ENCODE measurements at regions not wholly inside any gene's neighbourhood (a gene's known extent, or its start where the extent isn't known, plus 50 kb on each side); places are given as distances from the start of the nearest gene placed in this dataset.

- no peak for DNase-seq (ENCODE audit: low read depth, low spot score)
- in situ Hi-C loops (cut with HindIII; ENCODE audit: low pct_unique_long_range_greater_than_20kb, low sequenced_read_pairs): no loop called here
These were observed 509.6 kb downstream of the CMPK2 start for GRCh38 chr2:6355886-6356761.

GRCh38 chr2:6358546-6358945 is 507.2 kb downstream of the CMPK2 start:
- in situ Hi-C loops (cut with HindIII; ENCODE audit: low pct_unique_long_range_greater_than_20kb, low sequenced_read_pairs): no loop called here
- no peak for DNase-seq (ENCODE audit: low read depth, low spot score)

GRCh38 chr2:6358985-6359384 is 506.7 kb downstream of the CMPK2 start:
- in situ Hi-C loops (cut with HindIII; ENCODE audit: low pct_unique_long_range_greater_than_20kb, low sequenced_read_pairs): no loop called here
- no peak for DNase-seq (ENCODE audit: low read depth, low spot score)

- in situ Hi-C loops (cut with HindIII; ENCODE audit: low pct_unique_long_range_greater_than_20kb, low sequenced_read_pairs): no loop called here
- DNase-seq (ENCODE audit: low read depth, low spot score): no peak
These were observed 505.7 kb downstream of the CMPK2 start for GRCh38 chr2:6359964-6360363.

GRCh38 chr2:6362671-6363450 is 502.8 kb downstream of the CMPK2 start:
- no peak for DNase-seq (ENCODE audit: low read depth, low spot score)
- in situ Hi-C loops (cut with HindIII; ENCODE audit: low pct_unique_long_range_greater_than_20kb, low sequenced_read_pairs): no loop called here

GRCh38 chr2:6368281-6368680 is 497.4 kb downstream of the CMPK2 start:
- DNase-seq (ENCODE audit: low read depth, low spot score): no peak
- in situ Hi-C loops (cut with HindIII; ENCODE audit: low pct_unique_long_range_greater_than_20kb, low sequenced_read_pairs): no loop called here

GRCh38 chr2:6369266-6369665 is 496.4 kb downstream of the CMPK2 start:
- in situ Hi-C loops (cut with HindIII; ENCODE audit: low pct_unique_long_range_greater_than_20kb, low sequenced_read_pairs): no loop called here

GRCh38 chr2:6370753-6371551 is 494.8 kb downstream of the CMPK2 start:
- in situ Hi-C loops (cut with HindIII; ENCODE audit: low pct_unique_long_range_greater_than_20kb, low sequenced_read_pairs): no loop called here
- DNase-seq (ENCODE audit: low read depth, low spot score): no peak

More at GRCh38 chr2:6369266-6369665, 496.4 kb downstream of the CMPK2 start:
- DNase-seq (ENCODE audit: low read depth, low spot score): no peak

GRCh38 chr2:6372317-6372901 is 493.3 kb downstream of the CMPK2 start:
- no peak for DNase-seq (ENCODE audit: low read depth, low spot score)
- in situ Hi-C loops (cut with HindIII; ENCODE audit: low pct_unique_long_range_greater_than_20kb, low sequenced_read_pairs): no loop called here

- DNase-seq (ENCODE audit: low read depth, low spot score): no peak
- in situ Hi-C loops (cut with HindIII; ENCODE audit: low pct_unique_long_range_greater_than_20kb, low sequenced_read_pairs): no loop called here
These were observed 484.4 kb downstream of the CMPK2 start for GRCh38 chr2:6381326-6381725.

GRCh38 chr2:6384341-6384740 is 481.4 kb downstream of the CMPK2 start:
- DNase-seq (ENCODE audit: low read depth, low spot score): no peak
- in situ Hi-C loops (cut with HindIII; ENCODE audit: low pct_unique_long_range_greater_than_20kb, low sequenced_read_pairs): no loop called here

GRCh38 chr2:6392354-6392753 is 473.4 kb downstream of the CMPK2 start:
- DNase-seq (ENCODE audit: low read depth, low spot score): no peak
- in situ Hi-C loops (cut with HindIII; ENCODE audit: low pct_unique_long_range_greater_than_20kb, low sequenced_read_pairs): no loop called here

GRCh38 chr2:6392966-6393365 is 472.7 kb downstream of the CMPK2 start:
- in situ Hi-C loops (cut with HindIII; ENCODE audit: low pct_unique_long_range_greater_than_20kb, low sequenced_read_pairs): no loop called here
- no peak for DNase-seq (ENCODE audit: low read depth, low spot score)

- DNase-seq (ENCODE audit: low read depth, low spot score): no peak
- in situ Hi-C loops (cut with HindIII; ENCODE audit: low pct_unique_long_range_greater_than_20kb, low sequenced_read_pairs): no loop called here
These were observed 471.9 kb downstream of the CMPK2 start for GRCh38 chr2:6393819-6394218.

- in situ Hi-C loops (cut with HindIII; ENCODE audit: low pct_unique_long_range_greater_than_20kb, low sequenced_read_pairs): no loop called here
- DNase-seq (ENCODE audit: low read depth, low spot score): no peak
These were observed 471.4 kb downstream of the CMPK2 start for GRCh38 chr2:6394276-6394675.

GRCh38 chr2:6398421-6398820 is 467.3 kb downstream of the CMPK2 start:
- in situ Hi-C loops (cut with HindIII; ENCODE audit: low pct_unique_long_range_greater_than_20kb, low sequenced_read_pairs): no loop called here
- no peak for DNase-seq (ENCODE audit: low read depth, low spot score)

GRCh38 chr2:6401301-6401700 is 464.4 kb downstream of the CMPK2 start:
- in situ Hi-C loops (cut with HindIII; ENCODE audit: low pct_unique_long_range_greater_than_20kb, low sequenced_read_pairs): no loop called here
- DNase-seq (ENCODE audit: low read depth, low spot score): no peak

- no peak for DNase-seq (ENCODE audit: low read depth, low spot score)
- in situ Hi-C loops (cut with HindIII; ENCODE audit: low pct_unique_long_range_greater_than_20kb, low sequenced_read_pairs): no loop called here
These were observed 457.6 kb downstream of the CMPK2 start for GRCh38 chr2:6408057-6408456.

All from SK-MEL-5 (cell line).